ENCODE measurements at regions not wholly inside any gene's neighbourhood (a gene's known extent, or its start where the extent isn't known, plus 50 kb on each side); places are given as distances from the start of the nearest gene placed in this dataset.

GRCh38 chr4:77354550-77354949 lies 197.5 kb downstream of the CCNG2 start:
- TF ChIP-seq, protein P1, sequence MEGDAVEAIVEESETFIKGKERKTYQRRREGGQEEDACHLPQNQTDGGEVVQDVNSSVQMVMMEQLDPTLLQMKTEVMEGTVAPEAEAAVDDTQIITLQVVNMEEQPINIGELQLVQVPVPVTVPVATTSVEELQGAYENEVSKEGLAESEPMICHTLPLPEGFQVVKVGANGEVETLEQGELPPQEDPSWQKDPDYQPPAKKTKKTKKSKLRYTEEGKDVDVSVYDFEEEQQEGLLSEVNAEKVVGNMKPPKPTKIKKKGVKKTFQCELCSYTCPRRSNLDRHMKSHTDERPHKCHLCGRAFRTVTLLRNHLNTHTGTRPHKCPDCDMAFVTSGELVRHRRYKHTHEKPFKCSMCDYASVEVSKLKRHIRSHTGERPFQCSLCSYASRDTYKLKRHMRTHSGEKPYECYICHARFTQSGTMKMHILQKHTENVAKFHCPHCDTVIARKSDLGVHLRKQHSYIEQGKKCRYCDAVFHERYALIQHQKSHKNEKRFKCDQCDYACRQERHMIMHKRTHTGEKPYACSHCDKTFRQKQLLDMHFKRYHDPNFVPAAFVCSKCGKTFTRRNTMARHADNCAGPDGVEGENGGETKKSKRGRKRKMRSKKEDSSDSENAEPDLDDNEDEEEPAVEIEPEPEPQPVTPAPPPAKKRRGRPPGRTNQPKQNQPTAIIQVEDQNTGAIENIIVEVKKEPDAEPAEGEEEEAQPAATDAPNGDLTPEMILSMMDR (optimal IDR thresholded peaks at IDR 0.05 in 1 of 3, IDR thresholded peaks at IDR 0.05 in 1 of 3, conservative IDR thresholded peaks at IDR 0.05 in 1 of 3; ENCODE audit: extremely low read depth in 1 of 3, insufficient read depth in 2 of 3, low read length in 3 of 3): no peak
- no peak for TF ChIP-seq EZH2 (IDR thresholded peaks at IDR 0.05; ENCODE audit: low read length)
